Activated T-cell treated with anti-CD3 and anti-CD28 coated beads for 48 hours (primary cell): ENCODE measurements at regions not wholly inside any gene's neighbourhood (a gene's known extent, or its start where the extent isn't known, plus 50 kb on each side); places are given as distances from the start of the nearest gene placed in this dataset.
"Not testable (repeated sequence)": the region's sequence is repeated elsewhere in the genome, so short reads cannot be mapped to it uniquely, and the experiment has no call there.

Experiments used
- DNase-seq: peaks from one replicate; pipeline ENCODE4 v3.0.0-alpha.2; 2020; ENCODE audit warnings: low read depth

- DNase-seq, result no peak
Measured at GRCh38 chr22:22784249-22785039, 103.2 kb upstream of the IGLL5 start.

DNA sequence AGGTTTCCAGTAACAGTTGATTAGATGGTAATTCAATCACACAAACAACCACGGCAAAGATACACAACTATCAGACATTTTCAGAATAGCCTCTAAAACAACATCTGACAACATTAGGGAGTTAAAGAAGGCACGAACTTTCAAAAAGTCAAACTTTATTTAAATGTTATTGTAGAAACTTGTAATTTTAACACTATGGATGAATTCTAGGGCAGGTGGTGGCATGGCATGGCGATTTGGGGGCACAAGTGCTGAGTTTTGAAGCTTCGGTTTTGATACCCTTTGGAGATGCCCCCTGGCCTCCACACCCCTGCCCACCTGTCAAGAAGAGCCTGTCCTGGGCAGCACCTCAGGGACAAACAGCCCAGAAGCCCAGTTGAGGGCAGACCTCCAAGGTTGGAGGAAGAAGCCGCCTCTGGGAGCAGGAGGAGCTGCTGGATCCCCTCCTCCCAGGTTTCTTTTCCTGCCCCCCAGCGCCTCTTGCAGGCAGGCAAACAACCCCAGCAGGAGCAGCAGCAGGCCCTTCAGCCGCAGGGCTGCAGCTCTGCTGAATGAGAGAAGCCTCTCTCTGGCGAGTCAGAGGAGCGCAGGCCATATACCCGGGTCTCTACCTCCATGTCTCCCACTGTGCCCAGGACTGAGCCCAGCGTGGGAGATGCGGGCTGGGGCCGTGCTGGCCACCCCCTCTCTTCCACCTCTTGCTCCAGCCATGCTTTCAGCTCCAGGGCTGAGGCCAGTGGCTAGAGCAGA, 102.1 kb upstream of the IGLL5 start:
- DNase-seq, result no peak

- DNase-seq, result no peak
Measured at GRCh38 chr22:22786301-22787115, 101.1 kb upstream of the IGLL5 start.

DNA sequence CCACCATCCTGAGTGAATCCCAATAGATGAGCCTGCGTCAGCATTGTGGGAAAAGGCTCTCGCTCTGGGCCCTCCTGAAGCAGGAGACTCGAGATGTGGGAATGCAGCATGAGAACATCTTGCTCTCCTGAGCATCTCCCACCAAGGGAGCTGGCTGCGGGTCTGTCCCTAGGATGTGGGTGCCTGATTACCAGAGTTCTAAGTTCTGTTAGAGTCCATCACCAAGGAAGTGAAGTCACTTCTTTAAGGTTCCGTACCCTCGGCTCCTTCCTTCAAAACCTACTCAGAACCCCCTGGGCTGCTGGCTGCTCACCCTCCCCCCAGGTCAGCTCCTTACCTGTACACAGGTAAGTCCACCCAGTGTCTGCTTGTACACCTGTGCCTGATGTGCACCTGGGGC, 100.5 kb upstream of the IGLL5 start:
- DNase-seq, result no peak

GRCh38 chr22:22787786-22788459, 99.7 kb upstream of the IGLL5 start:
- DNase-seq, result peak; percentile 58

DNA sequence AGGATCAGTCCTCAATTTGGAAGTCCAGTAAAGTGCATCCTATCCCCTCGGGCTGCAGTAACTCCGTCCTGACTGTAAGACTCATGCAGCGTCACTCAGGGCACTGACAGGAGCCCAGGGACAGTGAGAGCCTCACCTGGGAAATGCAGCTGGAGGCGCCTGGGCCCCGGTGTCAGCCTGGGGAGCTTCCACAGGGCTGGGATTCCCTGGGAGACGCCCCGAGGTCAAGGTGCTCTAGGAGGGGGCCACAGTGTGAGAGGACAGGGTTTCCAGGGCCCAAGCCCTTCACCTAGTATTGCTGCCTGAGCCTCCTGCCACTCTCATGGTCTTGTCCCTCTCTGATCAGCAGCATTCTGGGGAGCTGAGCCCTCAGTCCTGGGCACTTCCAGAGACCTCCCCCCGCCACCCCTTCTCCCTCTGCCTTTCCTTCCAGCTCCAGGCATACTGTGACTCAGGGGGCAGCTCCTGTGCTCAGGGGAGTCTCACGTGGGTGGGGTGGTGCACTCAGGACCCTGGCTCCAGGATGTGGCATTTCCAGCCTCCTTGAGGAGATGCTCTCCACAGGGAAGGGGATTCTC, 99.1 kb upstream of the IGLL5 start:
- DNase-seq, result no peak

- DNase-seq, result no peak
Measured at GRCh38 chr22:22789233-22789921, 98.2 kb upstream of the IGLL5 start.

- DNase-seq, result no peak
Measured at GRCh38 chr22:22789922-22790845, 97.4 kb upstream of the IGLL5 start.

DNA sequence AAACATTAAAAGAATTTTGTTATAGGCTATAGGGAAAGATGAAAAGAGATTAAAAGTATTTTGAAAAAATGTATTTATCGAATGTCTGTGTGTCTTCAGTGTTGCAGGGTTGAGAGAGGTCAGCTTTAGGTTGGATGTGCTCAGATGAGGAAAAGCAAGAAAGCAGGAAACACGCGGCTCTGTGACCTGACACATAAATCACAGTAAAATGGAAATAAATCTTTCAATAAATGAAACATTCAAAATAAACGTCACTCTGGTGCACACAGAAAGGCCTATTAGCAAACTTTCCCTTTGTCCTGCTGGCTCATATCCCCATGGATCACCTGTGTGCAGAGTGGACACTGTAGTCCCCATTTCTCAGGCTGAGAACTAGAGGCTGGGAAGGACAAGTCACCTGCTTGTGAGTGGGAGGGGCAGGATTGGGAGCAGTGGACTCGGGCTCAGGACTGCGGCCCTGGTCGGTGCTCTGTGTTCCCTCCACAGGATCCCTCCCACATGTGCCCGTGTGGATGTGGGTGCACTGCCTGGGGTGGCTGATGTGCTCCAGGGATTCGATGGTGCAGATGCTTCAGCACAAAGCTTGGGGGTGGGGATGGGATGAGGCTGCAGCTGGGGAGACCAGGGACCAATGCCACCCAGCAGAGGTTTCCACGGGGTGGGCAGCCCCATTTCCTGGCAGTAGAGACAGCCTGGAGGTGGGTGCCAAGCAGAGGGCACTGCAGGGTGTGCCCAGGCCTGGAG, 96.0 kb upstream of the IGLL5 start:
- DNase-seq, result no peak

DNA sequence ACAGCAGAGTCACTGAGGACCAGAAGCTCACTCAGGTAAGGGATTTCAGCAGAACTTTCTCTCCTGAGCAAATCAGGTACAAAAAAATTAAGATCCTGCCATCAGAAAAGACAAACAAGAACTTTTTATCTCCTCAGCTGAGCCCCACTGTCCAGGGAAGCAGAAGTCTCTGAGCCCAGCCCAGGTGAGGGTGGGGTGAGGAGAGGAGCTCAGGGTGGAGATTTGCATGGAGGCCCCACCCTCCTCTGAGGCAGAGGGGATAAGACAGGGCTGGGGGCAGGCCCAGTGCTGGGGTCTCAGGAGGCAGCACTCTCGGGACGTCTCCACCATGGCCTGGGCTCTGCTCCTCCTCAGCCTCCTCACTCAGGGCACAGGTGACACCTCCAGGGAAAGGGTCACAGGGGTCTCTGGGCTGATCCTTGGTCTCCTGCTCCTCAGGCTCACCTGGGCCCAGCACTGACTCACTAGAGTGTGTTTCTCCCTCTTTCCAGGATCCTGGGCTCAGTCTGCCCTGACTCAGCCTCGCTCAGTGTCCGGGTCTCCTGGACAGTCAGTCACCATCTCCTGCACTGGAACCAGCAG, 95.3 kb upstream of the IGLL5 start:
- DNase-seq, result not testable (repeated sequence)

DNA sequence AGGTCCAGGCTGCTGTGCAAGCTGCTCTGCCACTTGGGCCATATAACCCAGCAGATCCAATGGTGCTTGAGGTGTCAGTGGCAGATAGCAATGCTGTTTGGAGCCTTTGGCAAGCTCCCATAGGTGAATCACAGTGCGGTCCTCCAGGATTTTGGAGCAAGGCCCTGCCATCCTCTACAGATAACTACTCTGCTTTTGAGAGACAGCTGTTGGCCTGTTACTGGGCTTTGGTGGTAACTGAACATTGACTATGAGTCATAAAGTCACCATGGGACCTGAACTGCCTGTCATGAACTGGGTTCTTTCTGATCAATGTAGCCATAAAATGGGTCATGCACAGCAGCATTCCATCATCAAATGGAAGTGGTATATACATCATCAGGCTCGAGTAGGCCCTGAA, 92.0 kb upstream of the IGLL5 start:
- not testable (repeated sequence) for DNase-seq

DNA sequence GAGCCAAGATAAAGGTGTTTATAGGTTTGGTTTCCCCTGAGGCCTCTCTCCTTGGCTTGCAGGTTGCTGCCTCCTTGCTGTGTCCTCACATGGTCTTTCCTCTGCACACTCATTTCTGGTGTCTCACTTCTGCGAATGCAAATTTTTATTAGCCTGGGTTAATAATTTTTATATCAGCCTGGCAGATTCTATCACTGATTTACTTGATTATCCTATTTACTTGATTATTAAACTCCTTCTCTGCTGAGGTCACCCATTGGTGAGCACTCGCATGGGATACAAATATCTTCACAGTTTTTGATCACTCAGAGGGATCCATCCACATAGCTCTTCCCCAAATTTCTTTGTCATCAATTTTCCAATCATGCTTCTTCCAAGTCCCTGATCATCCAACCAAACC, 90.9 kb upstream of the IGLL5 start:
- no peak for DNase-seq

- DNase-seq, result no peak
Measured at GRCh38 chr22:22798232-22798616, 89.4 kb upstream of the IGLL5 start.

DNA sequence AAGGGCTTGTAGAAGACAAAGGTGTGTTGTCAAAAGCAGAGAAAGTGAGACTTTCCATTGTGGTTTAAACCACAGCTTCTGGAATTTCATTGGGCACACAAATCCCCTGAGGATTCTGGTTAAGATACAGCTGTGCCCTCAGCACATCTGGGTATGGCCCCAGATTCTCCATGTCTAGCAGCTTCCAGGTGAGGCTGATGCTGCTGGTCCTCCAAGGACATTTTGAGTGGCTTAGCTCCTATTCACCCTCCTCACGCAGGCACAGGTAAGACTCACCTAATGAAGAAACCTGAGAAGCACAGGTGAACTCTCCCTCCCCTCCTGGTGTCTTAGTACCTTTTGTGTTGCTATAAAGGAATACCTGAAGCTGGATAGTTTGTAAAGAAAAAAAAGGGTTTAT, 88.9 kb upstream of the IGLL5 start:
- no peak for DNase-seq

- DNase-seq, result no peak
Measured at GRCh38 chr22:22799561-22799960, 88.1 kb upstream of the IGLL5 start.

DNA sequence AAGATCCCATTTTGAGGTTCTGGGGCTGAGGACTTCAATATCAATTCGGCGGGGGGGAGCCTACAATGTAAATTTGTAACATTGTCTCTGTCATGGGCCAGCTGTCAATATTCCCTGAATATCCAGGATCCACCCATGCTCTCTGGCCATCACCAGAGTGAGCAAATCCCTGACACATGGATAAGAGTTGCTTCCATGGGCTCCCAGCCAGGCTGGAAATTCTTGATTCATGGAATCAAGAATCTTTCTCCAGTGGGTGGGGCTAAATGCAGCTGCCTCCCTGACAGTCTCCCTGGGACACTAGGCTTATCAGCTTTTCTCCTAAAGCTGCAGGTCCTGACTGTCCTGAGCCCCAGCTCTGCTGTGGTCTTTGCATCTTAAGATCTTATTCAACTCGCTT, 86.9 kb upstream of the IGLL5 start:
- no peak for DNase-seq

GRCh38 chr22:22802339-22802970, 85.2 kb upstream of the IGLL5 start:
- DNase-seq, result no peak

- no peak for DNase-seq
Measured at GRCh38 chr22:22803285-22803853, 84.2 kb upstream of the IGLL5 start.
